Lower leg skin (tissue), 4 donors: ENCODE measurements at regions not wholly inside any gene's neighbourhood (a gene's known extent, or its start where the extent isn't known, plus 50 kb on each side); places are given as distances from the start of the nearest gene placed in this dataset.

Experiments used
- DNase-seq, 2 donors: peaks; one replicate each; pipeline ENCODE4 v3.0.0-alpha.2; 2019; ENCODE audit warnings: low spot score in 2 of 2
- H3K4me3 ChIP-seq: fragments of 200-600 bp; sonication (generic); 2 replicates; pipeline ENCODE4 v1.5.1; 2017; ENCODE audit warnings: mild to moderate bottlenecking, low read depth; ENCODE audit not compliant: poor library complexity, severe bottlenecking
- CTCF ChIP-seq, 3 donors: fragments of 450-650 bp; IDR thresholded peaks; one replicate each; pipeline ENCODE4 v1.5.1; 2016; ENCODE audit warnings: antibody characterized with exemption in 3 of 3, mild to moderate bottlenecking in 3 of 3, moderate library complexity in 2 of 3
- POLR2A ChIP-seq, 2 donors: fragments of 450-650 bp; IDR thresholded peaks; one replicate each; pipeline ENCODE4 v1.6.1; 2016 to 2017; ENCODE audit warnings: antibody characterized with exemption in 2 of 2, mild to moderate bottlenecking in 1 of 2, moderate library complexity in 1 of 2
- WGBS, 2 donors: methylation state at CpG; one replicate each; pipeline ENCODE4 v1.1.5; 2018; 5-methylcytosine and 5-hydroxymethylcytosine counted together
- intact Hi-C: fragments of 100-400 bp; cut with DNase I; formaldehyde crosslinking; loops from one replicate; pipeline ENCODE4 v1.15.0; 2023; ENCODE audit warnings: low total_unique reads

GRCh38 chr7:24372961-24373955 lies 89.3 kb downstream of the NPY start:
- DNase-seq: no peak
- intact Hi-C loops: no loop called here
- whole genome bisulfite sequencing, 2 donors: 67 to 76% methylated on average over 17 of the region's 17 CpGs

GRCh38 chr7:24378871-24379616 lies 95.1 kb downstream of the NPY start:
- 76 to 79% methylated on average over 8 of the region's 8 CpGs for WGBS, 2 donors

More at GRCh38 chr7:24372961-24373955, 89.3 kb downstream of the NPY start:
- TF ChIP-seq CTCF (IDR thresholded peaks at IDR 0.05) (no peak), POLR2A (IDR thresholded peaks at IDR 0.05) (no peak)
- no peak overlapping the region for H3K4me3 ChIP-seq

GRCh38 chr7:24381894-24382505 lies 98.0 kb downstream of the NPY start:
- TF ChIP-seq CTCF (IDR thresholded peaks at IDR 0.05) (no peak), POLR2A (IDR thresholded peaks at IDR 0.05) (no peak)
- no peak overlapping the region for H3K4me3 ChIP-seq
- intact Hi-C loops: no loop called here
- no peak for DNase-seq
- WGBS, 2 donors: 38 to 52% methylated on average over 6 of the region's 6 CpGs

More at GRCh38 chr7:24378871-24379616, 95.1 kb downstream of the NPY start:
- H3K4me3 ChIP-seq: no peak overlapping the region
- no peak for TF ChIP-seq POLR2A (IDR thresholded peaks at IDR 0.05)
- TF ChIP-seq CTCF (IDR thresholded peaks at IDR 0.05): no peak
- DNase-seq: no peak
- intact Hi-C loops: no loop called here

GRCh38 chr7:24383055-24383454 lies 99.1 kb downstream of the NPY start:
- intact Hi-C loops: no loop called here
- TF ChIP-seq CTCF (IDR thresholded peaks at IDR 0.05) (no peak), POLR2A (IDR thresholded peaks at IDR 0.05) (no peak)
- no peak for DNase-seq
- 74 to 91% methylated on average over 1 of the region's 1 CpG for WGBS, 2 donors
- no peak overlapping the region for H3K4me3 ChIP-seq

GRCh38 chr7:24384362-24385030 lies 100.5 kb downstream of the NPY start:
- no peak for TF ChIP-seq POLR2A (IDR thresholded peaks at IDR 0.05)
- no peak for TF ChIP-seq CTCF (IDR thresholded peaks at IDR 0.05)
- intact Hi-C loops: no loop called here
- no peak for DNase-seq
- no peak overlapping the region for H3K4me3 ChIP-seq
- 66 to 73% methylated on average over 3 of the region's 3 CpGs for WGBS, 2 donors
